DMS53 (cell line): ENCODE measurements at regions not wholly inside any gene's neighbourhood (a gene's known extent, or its start where the extent isn't known, plus 50 kb on each side); places are given as distances from the start of the nearest gene placed in this dataset.

ENCODE experiments used
- DNase-seq: peaks from one replicate; lab custom pipeline; 2025; lab: John Stamatoyannopoulos, UW

GRCh38 chrX:8232406-8232805 is 61.3 kb upstream of the VCX2 start:
- DNase-seq: no peak

- no peak for DNase-seq
These were observed 62.0 kb upstream of the VCX2 start for GRCh38 chrX:8233091-8233490.

- DNase-seq: no peak
These were observed 64.0 kb upstream of the VCX2 start for GRCh38 chrX:8235026-8235425.

GRCh38 chrX:8237718-8238117 is 66.7 kb upstream of the VCX2 start:
- peak; percentile 0 for DNase-seq

- no peak for DNase-seq
These were observed 71.5 kb upstream of the VCX2 start for GRCh38 chrX:8242431-8243020.

- DNase-seq: no peak
These were observed 73.2 kb upstream of the VCX2 start for GRCh38 chrX:8244301-8244700.

- no peak for DNase-seq
These were observed 74.3 kb upstream of the VCX2 start for GRCh38 chrX:8245411-8245810.

- DNase-seq: no peak
These were observed 82.0 kb upstream of the VCX2 start for GRCh38 chrX:8253096-8253495.

GRCh38 chrX:8254401-8254800 is 83.3 kb upstream of the VCX2 start:
- DNase-seq: no peak

- no peak for DNase-seq
These were observed 101.8 kb upstream of the VCX2 start for GRCh38 chrX:8272821-8273220.

- DNase-seq: no peak
These were observed 102.4 kb upstream of the VCX2 start for GRCh38 chrX:8273451-8273895.

- DNase-seq: no peak
These were observed 103.1 kb upstream of the VCX2 start for GRCh38 chrX:8274170-8274569.

- no peak for DNase-seq
These were observed 107.5 kb upstream of the VCX2 start for GRCh38 chrX:8278557-8278956.

GRCh38 chrX:8279323-8279722 is 108.3 kb upstream of the VCX2 start:
- no peak for DNase-seq

- DNase-seq: peak; percentile 19
These were observed 113.1 kb upstream of the VCX2 start for GRCh38 chrX:8284131-8284530.

- peak; percentile 24 for DNase-seq
These were observed 117.5 kb upstream of the VCX2 start for GRCh38 chrX:8288590-8288989.

GRCh38 chrX:8289523-8289922 is 118.5 kb upstream of the VCX2 start:
- no peak for DNase-seq

- DNase-seq: no peak
These were observed 126.7 kb upstream of the VCX2 start for GRCh38 chrX:8297766-8298165.

- no peak for DNase-seq
These were observed 133.6 kb upstream of the VCX2 start for GRCh38 chrX:8304668-8305067.

- no peak for DNase-seq
These were observed 134.3 kb upstream of the VCX2 start for GRCh38 chrX:8305350-8305749.

- DNase-seq: no peak
These were observed 135.3 kb upstream of the VCX2 start for GRCh38 chrX:8306291-8306925.

- no peak for DNase-seq
These were observed 139.3 kb upstream of the VCX2 start for GRCh38 chrX:8310409-8310808.

GRCh38 chrX:8313844-8314243 is 142.8 kb upstream of the VCX2 start:
- DNase-seq: no peak

GRCh38 chrX:8314881-8315280 is 143.8 kb upstream of the VCX2 start:
- no peak for DNase-seq
